ENCODE measurements at regions not wholly inside any gene's neighbourhood (a gene's known extent, or its start where the extent isn't known, plus 50 kb on each side); places are given as distances from the start of the nearest gene placed in this dataset.

DNA sequence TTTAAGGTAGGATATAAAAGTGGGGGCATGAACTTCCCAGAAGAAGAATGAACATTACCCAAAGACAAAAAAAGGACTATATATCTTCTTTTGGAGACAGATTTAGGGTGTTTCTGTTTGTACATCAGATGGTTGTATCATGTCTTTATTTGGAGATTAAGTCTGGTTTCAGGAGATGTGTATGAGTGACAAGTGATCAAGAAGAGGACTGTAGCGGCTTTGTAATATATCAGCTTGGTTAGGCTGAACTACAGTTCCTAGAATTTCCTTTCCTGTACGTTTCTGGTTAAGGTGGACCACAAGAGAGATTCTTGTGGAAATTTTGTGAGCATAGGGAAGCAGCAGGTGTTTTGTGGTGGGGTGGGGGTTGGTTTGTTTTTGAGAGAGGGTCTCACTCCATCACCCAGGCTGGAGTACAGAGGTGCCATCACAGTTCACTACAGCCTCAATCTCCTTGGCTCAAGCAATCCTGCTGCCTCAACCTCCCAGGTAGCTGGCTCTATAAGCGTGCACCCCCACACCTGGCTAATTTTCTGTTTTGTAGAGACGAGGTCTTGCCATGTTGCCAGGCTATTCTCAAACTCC lies 287.1 kb upstream of the MGAT5 start:
- Histone ChIP-seq H3K4me1 (ENCODE audit: insufficient read depth, low read length) (peaks cover 2% of the 10 kb centered on the region; the same call in 1 of the 2 replicates), H3K4me2 (ENCODE audit: insufficient read depth, insufficient read length, low read length) (no peak overlapping the region), H3K27me3 (ENCODE audit: insufficient read depth, low read length) (no peaks in the 10 kb centered on the region), H3T11ph (ENCODE audit: low read length) (no peak overlapping the region), H2AFZ (ENCODE audit: low read length) (no peak overlapping the region), H3K23ac (ENCODE audit: insufficient read length, low read depth, low read length) (no peak overlapping the region), H3K27ac (ENCODE audit: insufficient read length, low read depth, low read length) (no peak overlapping the region), H4K8ac (replicated peaks; ENCODE audit: insufficient read length, low read depth, low read length) (no peak overlapping the region), H4K5ac (ENCODE audit: insufficient read length, low read depth, low read length) (no peak overlapping the region), H2BK12ac (ENCODE audit: insufficient read length, low read depth, low read length) (no peak overlapping the region), H4K91ac (ENCODE audit: insufficient read length, low read depth, low read length) (no peak overlapping the region), H3K18ac (ENCODE audit: insufficient read length, low read depth, low read length) (no peak overlapping the region), H3K9me3 (ENCODE audit: control insufficient read depth, low read depth, low read length) (no peaks in the 10 kb centered on the region), H3K79me1 (ENCODE audit: insufficient read depth, low read depth, low read length, poor library complexity, severe bottlenecking) (no peaks in the 10 kb centered on the region), H3K56ac (ENCODE audit: insufficient read length, low read depth, low read length) (no peak overlapping the region), H2BK120ac (ENCODE audit: low read depth, low read length, poor library complexity, severe bottlenecking) (no peak overlapping the region), H2BK20ac (ENCODE audit: low read depth, low read length, poor library complexity, severe bottlenecking) (no peak overlapping the region), H2BK5ac (ENCODE audit: insufficient read length, low read length) (no peak overlapping the region), H3K79me2 (ENCODE audit: insufficient read depth, low read length) (no peaks in the 10 kb centered on the region), H3K23me2 (ENCODE audit: insufficient read length, low read depth, low read length, poor library complexity, severe bottlenecking) (no peaks in the 10 kb centered on the region), H3K4ac (ENCODE audit: low read depth, low read length) (no peak overlapping the region), H4K20me1 (ENCODE audit: control insufficient read depth, insufficient read depth, insufficient read length) (no peaks in the 10 kb centered on the region), H3K14ac (ENCODE audit: insufficient read depth, low read length) (no peak overlapping the region), H2BK15ac (ENCODE audit: low read depth, low read length) (no peak overlapping the region), H3K9ac (ENCODE audit: extremely low read depth, insufficient read length, low read length) (no peak overlapping the region), H2AK5ac (ENCODE audit: insufficient read length, low read length) (no peak overlapping the region)
- Mint-ChIP-seq H3K36me3 (ENCODE audit: insufficient read depth in 1 of 3, low read depth in 3 of 3) (no peaks in the 10 kb centered on the region; a peak in 1 of 7 replicates), H3K4me1 (peaks cover 15 to 20% of the 10 kb centered on the region in 2 experiments), H3K4me3 (no peak overlapping the region), H3K9me3 (no peaks in the 10 kb centered on the region), H3K27ac (no peak overlapping the region), H3K27me3 (ENCODE audit: low read depth) (peaks cover 4% of the 10 kb centered on the region)
- WGBS (ENCODE audit: extremely low coverage, insufficient read length, low lambda C conversion rate) = no CpG with 5 or more reads among the region's 4 CpGs
- DNase-seq = no peak
- TF ChIP-seq, protein P1, sequence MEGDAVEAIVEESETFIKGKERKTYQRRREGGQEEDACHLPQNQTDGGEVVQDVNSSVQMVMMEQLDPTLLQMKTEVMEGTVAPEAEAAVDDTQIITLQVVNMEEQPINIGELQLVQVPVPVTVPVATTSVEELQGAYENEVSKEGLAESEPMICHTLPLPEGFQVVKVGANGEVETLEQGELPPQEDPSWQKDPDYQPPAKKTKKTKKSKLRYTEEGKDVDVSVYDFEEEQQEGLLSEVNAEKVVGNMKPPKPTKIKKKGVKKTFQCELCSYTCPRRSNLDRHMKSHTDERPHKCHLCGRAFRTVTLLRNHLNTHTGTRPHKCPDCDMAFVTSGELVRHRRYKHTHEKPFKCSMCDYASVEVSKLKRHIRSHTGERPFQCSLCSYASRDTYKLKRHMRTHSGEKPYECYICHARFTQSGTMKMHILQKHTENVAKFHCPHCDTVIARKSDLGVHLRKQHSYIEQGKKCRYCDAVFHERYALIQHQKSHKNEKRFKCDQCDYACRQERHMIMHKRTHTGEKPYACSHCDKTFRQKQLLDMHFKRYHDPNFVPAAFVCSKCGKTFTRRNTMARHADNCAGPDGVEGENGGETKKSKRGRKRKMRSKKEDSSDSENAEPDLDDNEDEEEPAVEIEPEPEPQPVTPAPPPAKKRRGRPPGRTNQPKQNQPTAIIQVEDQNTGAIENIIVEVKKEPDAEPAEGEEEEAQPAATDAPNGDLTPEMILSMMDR (conservative IDR thresholded peaks at IDR 0.05) = no peak
